8988T (cell line): ENCODE measurements at regions not wholly inside any gene's neighbourhood (a gene's known extent, or its start where the extent isn't known, plus 50 kb on each side); places are given as distances from the start of the nearest gene placed in this dataset.
"Not testable (repeated sequence)": the region's sequence is repeated elsewhere in the genome, so short reads cannot be mapped to it uniquely, and the experiment has no call there.

ENCODE experiments used
- DNase-seq: peaks from one replicate; pipeline ENCODE4 v3.0.0; 2011

GRCh38 chr5:124929000-124929399 lies 182.6 kb upstream of the ZNF608 start:
- no peak for DNase-seq

- no peak for DNase-seq
Measured at GRCh38 chr5:124932791-124933600, 186.6 kb upstream of the ZNF608 start.

- no peak for DNase-seq
Measured at GRCh38 chr5:124935065-124935464, 188.6 kb upstream of the ZNF608 start.

- DNase-seq, result no peak
Measured at GRCh38 chr5:124936626-124936933, 190.1 kb upstream of the ZNF608 start.

- DNase-seq, result no peak
Measured at GRCh38 chr5:124941051-124942049, 194.9 kb upstream of the ZNF608 start.

- DNase-seq, result no peak
Measured at GRCh38 chr5:124948062-124948753, 201.8 kb upstream of the ZNF608 start.

GRCh38 chr5:124948754-124949275 lies 202.4 kb upstream of the ZNF608 start:
- no peak for DNase-seq

- DNase-seq, result no peak
Measured at GRCh38 chr5:124949862-124950261, 203.4 kb upstream of the ZNF608 start.

- DNase-seq, result no peak
Measured at GRCh38 chr5:124951105-124951504, 204.7 kb upstream of the ZNF608 start.

- DNase-seq, result no peak
Measured at GRCh38 chr5:124951661-124952060, 205.2 kb upstream of the ZNF608 start.

- no peak for DNase-seq
Measured at GRCh38 chr5:124952079-124952478, 205.6 kb upstream of the ZNF608 start.

GRCh38 chr5:124952566-124952965 lies 206.1 kb upstream of the ZNF608 start:
- no peak for DNase-seq

GRCh38 chr5:124954784-124955183 lies 208.3 kb upstream of the ZNF608 start:
- DNase-seq, result no peak

GRCh38 chr5:124956471-124957029 lies 210.1 kb upstream of the ZNF608 start:
- no peak for DNase-seq

GRCh38 chr5:124957063-124957462 lies 210.6 kb upstream of the ZNF608 start:
- DNase-seq, result no peak

GRCh38 chr5:124960266-124960665 lies 213.8 kb upstream of the ZNF608 start:
- DNase-seq, result no peak

GRCh38 chr5:124961521-124961920 lies 215.1 kb upstream of the ZNF608 start:
- DNase-seq, result no peak

- DNase-seq, result no peak
Measured at GRCh38 chr5:124962111-124962510, 215.7 kb upstream of the ZNF608 start.

GRCh38 chr5:124962735-124963134 lies 216.3 kb upstream of the ZNF608 start:
- no peak for DNase-seq

GRCh38 chr5:124963236-124963919 lies 216.9 kb upstream of the ZNF608 start:
- DNase-seq, result no peak

- not testable (repeated sequence) for DNase-seq
Measured at GRCh38 chr5:124966741-124967140, 220.3 kb upstream of the ZNF608 start.

- DNase-seq, result not testable (repeated sequence)
Measured at GRCh38 chr5:124970381-124970780, 223.9 kb upstream of the ZNF608 start.
